ENCODE measurements at regions not wholly inside any gene's neighbourhood (a gene's known extent, or its start where the extent isn't known, plus 50 kb on each side); places are given as distances from the start of the nearest gene placed in this dataset.

DNA sequence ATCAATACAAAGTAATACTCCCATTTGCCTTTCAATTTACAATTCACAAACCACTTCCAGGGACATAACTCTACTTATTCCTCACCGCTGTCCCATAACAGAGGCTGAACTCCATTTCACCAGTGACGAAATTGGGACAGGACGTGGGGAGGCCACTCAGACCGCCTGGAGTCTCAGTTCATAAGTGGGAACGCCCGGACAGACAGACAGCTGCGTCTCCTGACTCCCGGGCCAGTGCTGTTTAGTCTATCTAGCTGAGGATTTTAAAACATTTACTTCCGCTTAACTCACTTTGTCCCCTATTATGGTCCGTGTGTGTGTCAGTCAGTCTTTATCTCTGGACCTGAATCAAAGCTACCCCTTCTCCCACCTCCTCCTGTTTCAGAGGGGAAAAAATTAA is 67.4 kb upstream of the ZNF438 start:
- TF ChIP-seq, protein P1, sequence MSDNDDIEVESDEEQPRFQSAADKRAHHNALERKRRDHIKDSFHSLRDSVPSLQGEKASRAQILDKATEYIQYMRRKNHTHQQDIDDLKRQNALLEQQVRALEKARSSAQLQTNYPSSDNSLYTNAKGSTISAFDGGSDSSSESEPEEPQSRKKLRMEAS (IDR thresholded peaks at IDR 0.05; ENCODE audit: insufficient read depth, insufficient read length): no peak
- TF ChIP-seq, protein P2, sequence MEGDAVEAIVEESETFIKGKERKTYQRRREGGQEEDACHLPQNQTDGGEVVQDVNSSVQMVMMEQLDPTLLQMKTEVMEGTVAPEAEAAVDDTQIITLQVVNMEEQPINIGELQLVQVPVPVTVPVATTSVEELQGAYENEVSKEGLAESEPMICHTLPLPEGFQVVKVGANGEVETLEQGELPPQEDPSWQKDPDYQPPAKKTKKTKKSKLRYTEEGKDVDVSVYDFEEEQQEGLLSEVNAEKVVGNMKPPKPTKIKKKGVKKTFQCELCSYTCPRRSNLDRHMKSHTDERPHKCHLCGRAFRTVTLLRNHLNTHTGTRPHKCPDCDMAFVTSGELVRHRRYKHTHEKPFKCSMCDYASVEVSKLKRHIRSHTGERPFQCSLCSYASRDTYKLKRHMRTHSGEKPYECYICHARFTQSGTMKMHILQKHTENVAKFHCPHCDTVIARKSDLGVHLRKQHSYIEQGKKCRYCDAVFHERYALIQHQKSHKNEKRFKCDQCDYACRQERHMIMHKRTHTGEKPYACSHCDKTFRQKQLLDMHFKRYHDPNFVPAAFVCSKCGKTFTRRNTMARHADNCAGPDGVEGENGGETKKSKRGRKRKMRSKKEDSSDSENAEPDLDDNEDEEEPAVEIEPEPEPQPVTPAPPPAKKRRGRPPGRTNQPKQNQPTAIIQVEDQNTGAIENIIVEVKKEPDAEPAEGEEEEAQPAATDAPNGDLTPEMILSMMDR (IDR thresholded peaks at IDR 0.05; ENCODE audit: extremely low read depth in 1 of 2, insufficient read depth in 1 of 2, low read depth in 1 of 2, low read length in 2 of 2): no peak
- no peak for TF ChIP-seq POLR2AphosphoS5 (IDR thresholded peaks at IDR 0.05; ENCODE audit: insufficient read depth, low read depth, low read length)
- TF ChIP-seq EZH2 (IDR thresholded peaks at IDR 0.05; ENCODE audit: borderline replicate concordance, low read depth, low read length, severe bottlenecking): no peak
- no peak for TF ChIP-seq POLR2A (IDR thresholded peaks at IDR 0.05; ENCODE audit: low read depth, low read length)
- TF ChIP-seq MYC (IDR thresholded peaks at IDR 0.05; ENCODE audit: low read depth, low read length): no peak
- no peak for TF ChIP-seq JUN (IDR thresholded peaks at IDR 0.05; ENCODE audit: borderline replicate concordance, insufficient read depth, insufficient read length, low read depth)
